Neural crest cell (in vitro differentiated cells): ENCODE measurements at regions not wholly inside any gene's neighbourhood (a gene's known extent, or its start where the extent isn't known, plus 50 kb on each side); places are given as distances from the start of the nearest gene placed in this dataset.

ENCODE experiments used
- DNase-seq: peaks from one replicate; pipeline ENCODE4 v3.0.0; 2021; ENCODE audit warnings: low read depth, mixed read lengths, low spot score
- H3K27ac Mint-ChIP-seq: one replicate; pipeline ENCODE4 v1.8.0; 2021; ENCODE audit warnings: mild to moderate bottlenecking, mixed read lengths; ENCODE audit not compliant: unreplicated experiment
- H3K27me3 Mint-ChIP-seq: 2 replicates; pipeline ENCODE4 v1.8.0; 2021; ENCODE audit warnings: low read depth, mild to moderate bottlenecking, mixed read lengths
- H3K36me3 Mint-ChIP-seq: 2 replicates; pipeline ENCODE4 v1.8.0; 2021; ENCODE audit warnings: low read depth, mild to moderate bottlenecking, mixed read lengths
- H3K4me1 Mint-ChIP-seq: 2 replicates; pipeline ENCODE4 v1.8.0; 2021; ENCODE audit warnings: mixed read lengths
- H3K4me3 Mint-ChIP-seq: one replicate; pipeline ENCODE4 v1.8.0; 2021; ENCODE audit warnings: mild to moderate bottlenecking, mixed read lengths
- H3K9me3 Mint-ChIP-seq: 2 replicates; pipeline ENCODE4 v1.8.0; 2021; ENCODE audit warnings: mixed read lengths
- TF ChIP-seq, protein P1 (sequence below): fragments of 200-600 bp; sonication (generic); conservative IDR thresholded peaks from 2 replicates; pipeline ENCODE4 v1.5.0; 2021; ENCODE audit warnings: antibody characterized with exemption, mild to moderate bottlenecking

DNA sequence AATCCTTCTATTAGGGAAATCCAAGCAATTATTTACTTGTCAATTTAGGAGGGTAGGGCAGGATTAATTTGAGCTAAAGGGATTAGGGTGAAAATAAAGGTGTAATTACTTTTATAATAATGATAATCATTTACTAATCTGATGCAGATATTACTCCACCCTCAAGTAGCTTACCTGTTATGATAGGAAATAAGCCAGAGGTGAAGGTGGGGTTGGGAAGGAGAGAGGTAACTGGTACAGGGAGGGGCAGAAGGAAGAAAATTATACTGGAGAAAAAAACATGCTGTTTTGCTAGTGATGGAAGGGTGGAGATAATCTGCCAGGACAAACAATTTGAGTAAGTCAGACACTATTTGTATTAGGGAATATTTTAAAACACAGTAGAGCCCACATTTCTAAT, 157.7 kb downstream of the BARX2 start:
- Mint-ChIP-seq H3K27me3 (peaks cover 10% of the 10 kb centered on the region), H3K9me3 (peaks cover 20% of the 10 kb centered on the region), H3K27ac (no peak overlapping the region), H3K4me1 (peaks cover 8% of the 10 kb centered on the region), H3K36me3 (peaks cover 7% of the 10 kb centered on the region), H3K4me3 (no peak overlapping the region)
- no peak for DNase-seq
- TF ChIP-seq, protein P1, sequence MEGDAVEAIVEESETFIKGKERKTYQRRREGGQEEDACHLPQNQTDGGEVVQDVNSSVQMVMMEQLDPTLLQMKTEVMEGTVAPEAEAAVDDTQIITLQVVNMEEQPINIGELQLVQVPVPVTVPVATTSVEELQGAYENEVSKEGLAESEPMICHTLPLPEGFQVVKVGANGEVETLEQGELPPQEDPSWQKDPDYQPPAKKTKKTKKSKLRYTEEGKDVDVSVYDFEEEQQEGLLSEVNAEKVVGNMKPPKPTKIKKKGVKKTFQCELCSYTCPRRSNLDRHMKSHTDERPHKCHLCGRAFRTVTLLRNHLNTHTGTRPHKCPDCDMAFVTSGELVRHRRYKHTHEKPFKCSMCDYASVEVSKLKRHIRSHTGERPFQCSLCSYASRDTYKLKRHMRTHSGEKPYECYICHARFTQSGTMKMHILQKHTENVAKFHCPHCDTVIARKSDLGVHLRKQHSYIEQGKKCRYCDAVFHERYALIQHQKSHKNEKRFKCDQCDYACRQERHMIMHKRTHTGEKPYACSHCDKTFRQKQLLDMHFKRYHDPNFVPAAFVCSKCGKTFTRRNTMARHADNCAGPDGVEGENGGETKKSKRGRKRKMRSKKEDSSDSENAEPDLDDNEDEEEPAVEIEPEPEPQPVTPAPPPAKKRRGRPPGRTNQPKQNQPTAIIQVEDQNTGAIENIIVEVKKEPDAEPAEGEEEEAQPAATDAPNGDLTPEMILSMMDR = no peak

DNA sequence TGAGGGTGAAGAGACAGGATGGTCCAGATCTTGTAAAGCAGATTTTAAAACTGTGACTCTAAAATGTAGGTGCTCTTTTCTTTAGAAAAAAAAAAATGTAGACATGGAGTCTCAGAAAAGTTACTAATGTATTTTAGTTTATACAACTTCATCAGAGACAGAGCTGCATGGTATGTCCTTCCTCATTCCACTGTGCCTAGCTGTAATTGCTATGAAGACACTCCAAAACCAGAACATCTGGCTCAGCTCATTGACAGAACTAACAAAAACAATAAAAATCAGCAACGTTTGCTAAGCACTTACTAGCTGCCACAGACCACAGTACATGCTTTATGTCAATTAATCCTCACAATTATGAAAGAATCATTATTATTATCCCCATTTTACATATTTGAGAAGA, 160.7 kb downstream of the BARX2 start:
- peaks cover 10% of the 10 kb centered on the region for H3K27me3 Mint-ChIP-seq
- H3K4me3 Mint-ChIP-seq = no peak overlapping the region
- H3K9me3 Mint-ChIP-seq = peaks cover 33% of the 10 kb centered on the region
- no peaks in the 10 kb centered on the region for H3K4me1 Mint-ChIP-seq
- DNase-seq = no peak
- TF ChIP-seq, protein P1 = no peak
- H3K36me3 Mint-ChIP-seq = peaks cover 7% of the 10 kb centered on the region
- no peak overlapping the region for H3K27ac Mint-ChIP-seq

DNA sequence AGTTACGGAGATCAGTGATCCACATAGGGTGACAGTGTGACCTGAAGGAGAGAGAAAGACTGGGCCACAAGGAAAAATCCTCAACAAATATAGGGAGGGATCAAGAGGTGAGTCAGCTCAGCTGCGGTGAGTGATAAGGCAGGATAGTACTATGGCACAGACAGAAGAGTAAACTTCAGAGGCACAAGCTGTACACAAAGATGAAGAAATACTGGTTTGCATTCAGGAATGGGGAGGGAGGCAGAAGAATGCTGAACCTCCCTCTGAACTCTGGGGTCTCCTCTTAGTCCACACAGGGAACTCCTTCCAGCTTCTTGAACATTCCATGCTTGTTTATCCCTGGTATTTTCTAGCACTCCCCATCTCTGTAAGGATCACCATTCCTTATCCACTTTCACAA, 162.7 kb downstream of the BARX2 start:
- no peak overlapping the region for H3K4me3 Mint-ChIP-seq
- H3K27ac Mint-ChIP-seq = no peak overlapping the region
- DNase-seq = no peak
- H3K4me1 Mint-ChIP-seq = no peaks in the 10 kb centered on the region
- H3K27me3 Mint-ChIP-seq = peaks cover 10% of the 10 kb centered on the region
- H3K36me3 Mint-ChIP-seq = peaks cover 7% of the 10 kb centered on the region
- peaks cover 40% of the 10 kb centered on the region for H3K9me3 Mint-ChIP-seq
- TF ChIP-seq, protein P1 = no peak

DNA sequence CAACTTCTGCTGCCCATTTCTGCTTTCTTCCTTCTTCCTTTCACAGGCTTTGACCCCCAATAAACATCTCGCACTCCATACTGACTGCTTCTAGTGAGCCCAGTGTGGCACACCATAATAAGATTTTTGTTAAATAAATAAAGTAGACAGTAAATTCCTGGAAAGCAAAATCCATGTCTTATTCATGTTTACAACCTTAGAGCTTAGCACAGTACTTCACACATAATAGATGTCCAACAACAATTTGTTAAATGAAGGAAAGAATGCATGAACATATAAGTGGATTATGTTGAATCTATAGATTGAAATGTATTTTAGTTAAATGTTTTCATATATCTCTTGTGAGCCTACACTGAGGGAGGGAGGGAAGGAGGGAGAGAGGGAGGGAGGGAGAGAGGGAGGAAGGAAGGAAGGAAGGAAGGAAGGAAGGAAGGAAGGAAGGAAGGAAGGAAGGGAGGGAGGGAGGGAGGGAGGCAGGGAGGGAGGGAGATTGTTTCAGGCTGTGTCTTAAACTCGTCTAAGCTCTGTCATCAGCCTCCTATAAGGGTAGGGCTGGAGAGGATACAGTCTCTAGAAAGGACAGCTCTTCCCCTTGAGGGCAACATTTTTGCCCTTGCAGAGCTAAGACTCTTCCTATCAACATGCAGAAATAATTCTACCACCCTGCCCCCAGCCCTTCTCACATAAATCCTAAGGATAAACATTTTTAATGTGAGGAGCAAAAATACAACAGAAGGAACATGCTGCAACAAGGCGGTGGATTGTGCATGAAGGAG, 168.1 kb downstream of the BARX2 start:
- TF ChIP-seq, protein P1 = no peak
- Mint-ChIP-seq H3K27ac (no peak overlapping the region), H3K36me3 (no peaks in the 10 kb centered on the region), H3K9me3 (peaks cover 18% of the 10 kb centered on the region), H3K4me3 (no peak overlapping the region), H3K4me1 (no peaks in the 10 kb centered on the region), H3K27me3 (peaks cover 25% of the 10 kb centered on the region)
- no peak for DNase-seq

DNA sequence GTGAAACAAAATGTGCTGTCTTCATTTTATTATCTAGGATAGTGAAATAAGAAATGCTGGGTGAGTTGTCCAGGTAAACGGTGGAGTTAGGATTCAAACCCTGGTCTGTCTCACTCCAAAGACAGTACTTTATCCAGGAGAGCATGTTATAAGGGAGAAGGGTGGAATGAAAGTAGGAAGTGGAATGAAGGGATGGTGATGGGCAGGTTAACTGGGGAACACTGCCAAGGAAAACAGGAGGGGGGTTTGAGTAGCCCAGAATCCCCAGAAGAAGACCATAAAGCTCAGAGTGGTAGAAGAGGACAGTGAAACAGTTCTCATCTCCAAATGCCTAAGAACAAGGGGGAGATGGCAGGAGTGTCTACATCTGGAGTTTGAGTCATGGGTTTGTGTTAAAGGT, 169.0 kb downstream of the BARX2 start:
- peaks cover 25% of the 10 kb centered on the region for H3K27me3 Mint-ChIP-seq
- TF ChIP-seq, protein P1 = no peak
- H3K4me3 Mint-ChIP-seq = no peak overlapping the region
- peaks cover 3% of the 10 kb centered on the region for H3K36me3 Mint-ChIP-seq
- no peaks in the 10 kb centered on the region for H3K4me1 Mint-ChIP-seq
- no peak overlapping the region for H3K27ac Mint-ChIP-seq
- peaks cover 16% of the 10 kb centered on the region for H3K9me3 Mint-ChIP-seq
- no peak for DNase-seq
